H1 (cell line): ENCODE measurements at regions not wholly inside any gene's neighbourhood (a gene's known extent, or its start where the extent isn't known, plus 50 kb on each side); places are given as distances from the start of the nearest gene placed in this dataset.

Experiments used
- CTCF ChIA-PET: fragments of 300-600 bp; sonication (Branson Sonifier 250); formaldehyde crosslinking; loops from one replicate; lab custom pipeline; 2021; ENCODE audit not compliant: partially characterized antibody; lab: Charles Lee
- POLR2A ChIA-PET: fragments of 300-600 bp; sonication (Branson Sonifier 250); formaldehyde crosslinking; loops from one replicate; lab custom pipeline; 2021; ENCODE audit warnings: inconsistent platforms; ENCODE audit not compliant: partially characterized antibody; lab: Charles Lee
- DNase-seq, 2 experiments: peaks; one replicate each; pipeline versions ENCODE4 v3.0.0 to v3.0.0-alpha.2; 2010 to 2022; ENCODE audit warnings: low spot score in 2 of 2, low read depth in 1 of 2, mixed read lengths in 1 of 2
- FAIRE-seq: peaks from 2 replicates; lab custom pipeline; 2011; peaks lifted over from hg19 to GRCh38; lab: Jason Lieb, UNC
- H2AFZ ChIP-seq: 2 replicates; pipeline ENCODE4 v1.8.1; 2012; ENCODE audit warnings: low read length, inconsistent platforms
- H2AK5ac ChIP-seq: 2 replicates; pipeline ENCODE4 v1.6.1; 2013; ENCODE audit warnings: low read depth, low read length
- H2BK120ac ChIP-seq: replicated peaks from 2 replicates; pipeline ENCODE3; 2013; ENCODE audit warnings: low read depth, low read length, inconsistent platforms
- H2BK12ac ChIP-seq: 2 replicates; pipeline ENCODE4 v1.6.1; 2013; ENCODE audit warnings: low read depth, low read length
- H2BK15ac ChIP-seq: 2 replicates; pipeline ENCODE4 v1.6.1; 2013; ENCODE audit warnings: low read length
- H2BK20ac ChIP-seq: 2 replicates; pipeline ENCODE4 v1.6.1; 2013; ENCODE audit warnings: low read length
- H2BK5ac ChIP-seq: 2 replicates; pipeline ENCODE4 v1.6.1; 2013; ENCODE audit warnings: low read depth, low read length
- H3K14ac ChIP-seq: 2 replicates; pipeline ENCODE4 v1.6.1; 2013; ENCODE audit warnings: inconsistent platforms; ENCODE audit not compliant: insufficient read length
- H3K18ac ChIP-seq: 2 replicates; pipeline ENCODE4 v1.6.1; 2013; ENCODE audit warnings: low read length; ENCODE audit errors: extremely low read depth
- H3K23ac ChIP-seq: 2 replicates; pipeline ENCODE4 v1.6.1; 2013; ENCODE audit warnings: inconsistent platforms; ENCODE audit not compliant: insufficient read length
- H3K23me2 ChIP-seq: 2 replicates; pipeline ENCODE4 v1.6.1; 2013; ENCODE audit warnings: low read depth, low read length
- H3K27ac ChIP-seq: 2 replicates; pipeline ENCODE4 v1.6.1; 2011; ENCODE audit warnings: low read depth, low read length, inconsistent platforms
- H3K27me3 ChIP-seq, 4 experiments: replicated peaks in 1 of 4; 1 replicate in 1 of 4; 2 replicates in 3 of 4; pipeline versions ENCODE4 v1.6.1 to v1.8.1; 2011 to 2013; ENCODE audit warnings: low read length in 3 of 4, mild to moderate bottlenecking in 3 of 4, inconsistent platforms in 2 of 4, mixed read lengths in 2 of 4, moderate library complexity in 1 of 4; ENCODE audit not compliant: control insufficient read depth in 3 of 4, insufficient read depth in 3 of 4; ENCODE audit errors: extremely low read depth in 1 of 4
- H3K36me3 ChIP-seq, 4 experiments: 2 replicates each; pipeline versions ENCODE4 v1.6.1 to v1.8.1; 2011 to 2013; ENCODE audit warnings: mild to moderate bottlenecking in 4 of 4, low read length in 3 of 4, moderate library complexity in 2 of 4, control low read depth in 1 of 4, inconsistent platforms in 1 of 4; ENCODE audit not compliant: insufficient read depth in 4 of 4, control insufficient read depth in 2 of 4
- H3K4ac ChIP-seq: replicated peaks from 2 replicates; pipeline ENCODE3; 2013; ENCODE audit warnings: low read length, low read depth, mixed read lengths, inconsistent platforms; ENCODE audit not compliant: insufficient read length
- H3K4me1 ChIP-seq, 4 experiments: replicated peaks in 1 of 4; 1 replicate in 1 of 4; 2 replicates in 3 of 4; pipeline versions ENCODE4 v1.6.1 to v1.8.1; 2011 to 2013; ENCODE audit warnings: low read length in 3 of 4, inconsistent platforms in 2 of 4, mixed read lengths in 1 of 4; ENCODE audit not compliant: insufficient read depth in 4 of 4, control insufficient read depth in 3 of 4
- H3K4me2 ChIP-seq, 2 experiments: 2 replicates each; pipeline versions ENCODE4 v1.6.1 to v1.8.1; 2011 to 2013; ENCODE audit warnings: low read depth in 2 of 2, low read length in 2 of 2, control low read depth in 1 of 2, inconsistent platforms in 1 of 2, mild to moderate bottlenecking in 1 of 2; ENCODE audit not compliant: insufficient read depth in 1 of 2
- H3K4me3 ChIP-seq, 4 experiments: fragments of 200-600, 300-600 bp in 1 of 4; sonication (generic), shearing (Covaris generic), sonication (Bioruptor Twin) in 1 of 4; 2 replicates each; pipeline versions ENCODE4 v1.5.1 to v1.8.1; 2011 to 2016; ENCODE audit warnings: low read length in 4 of 4, low read depth in 3 of 4, control low read depth in 2 of 4, inconsistent platforms in 2 of 4, mild to moderate bottlenecking in 2 of 4, mixed read lengths in 1 of 4, moderate library complexity in 1 of 4; ENCODE audit not compliant: insufficient read depth in 2 of 4; ENCODE audit errors: extremely low read depth in 1 of 4
- H3K56ac ChIP-seq: replicated peaks from 2 replicates; pipeline ENCODE3; 2013; ENCODE audit warnings: low read depth, mild to moderate bottlenecking, mixed read lengths, low read length, inconsistent platforms; ENCODE audit not compliant: insufficient read length
- H3K79me1 ChIP-seq: 2 replicates; pipeline ENCODE4 v1.6.1; 2013; ENCODE audit warnings: low read depth, low read length, control low read depth
- H3K79me2 ChIP-seq, 2 experiments: 2 replicates each; pipeline versions ENCODE4 v1.6.1 to v1.8.1; 2012 to 2013; ENCODE audit warnings: low read length in 2 of 2, mild to moderate bottlenecking in 2 of 2, inconsistent platforms in 1 of 2; ENCODE audit not compliant: insufficient read depth in 2 of 2, control insufficient read depth in 1 of 2
- H3K9ac ChIP-seq, 4 experiments: replicated peaks in 1 of 4; 1 replicate in 1 of 4; 2 replicates in 3 of 4; pipeline versions ENCODE4 v1.6.1 to v1.8.1; 2011 to 2013; ENCODE audit warnings: low read depth in 3 of 4, low read length in 3 of 4, control low read depth in 2 of 4, mild to moderate bottlenecking in 2 of 4, moderate library complexity in 2 of 4, inconsistent platforms in 1 of 4; ENCODE audit errors: extremely low read depth in 1 of 4
- H3K9me3 ChIP-seq, 2 experiments: 2 replicates each; pipeline versions ENCODE4 v1.6.1 to v1.8.1; 2012 to 2013; ENCODE audit warnings: mild to moderate bottlenecking in 2 of 2, moderate library complexity in 2 of 2, control low read depth in 1 of 2, inconsistent platforms in 1 of 2, low read depth in 1 of 2, low read length in 1 of 2, mixed read lengths in 1 of 2; ENCODE audit not compliant: insufficient read depth in 2 of 2
- H4K20me1 ChIP-seq, 2 experiments: replicated peaks in 1 of 2; 2 replicates each; pipeline versions ENCODE3 to v1.8.1; 2011 to 2013; ENCODE audit warnings: inconsistent platforms in 2 of 2, low read length in 2 of 2, mild to moderate bottlenecking in 1 of 2; ENCODE audit not compliant: insufficient read depth in 2 of 2, control insufficient read depth in 1 of 2
- H4K5ac ChIP-seq: 2 replicates; pipeline ENCODE4 v1.6.1; 2013; ENCODE audit warnings: low read length, low read depth, mixed read lengths, inconsistent platforms; ENCODE audit not compliant: insufficient read length
- H4K8ac ChIP-seq: 2 replicates; pipeline ENCODE4 v1.8.0; 2013; ENCODE audit warnings: mild to moderate bottlenecking, moderate library complexity, low read length, inconsistent platforms; ENCODE audit not compliant: insufficient read depth; ENCODE audit errors: extremely low read depth
- H4K91ac ChIP-seq: replicated peaks from 2 replicates; pipeline ENCODE3; 2013; ENCODE audit warnings: low read length, mixed read lengths, inconsistent platforms; ENCODE audit not compliant: insufficient read length
- WGBS, 2 experiments: shearing (Covaris generic) in 1 of 2; methylation state at CpG; one replicate each; pipeline versions ENCODE4 v1.1.6 to v1.1.7; 2013 to 2015; ENCODE audit warnings: low lambda C conversion rate in 2 of 2, mixed read lengths in 2 of 2, inconsistent platforms in 1 of 2, low coverage in 1 of 2, missing lambda C conversion rate in 1 of 2; ENCODE audit not compliant: insufficient replicate concordance in 2 of 2, insufficient coverage in 1 of 2, insufficient read length in 1 of 2; ENCODE audit errors: extremely low coverage in 1 of 2, missing lambda C conversion rate in 1 of 2; 5-methylcytosine and 5-hydroxymethylcytosine counted together

DNA sequence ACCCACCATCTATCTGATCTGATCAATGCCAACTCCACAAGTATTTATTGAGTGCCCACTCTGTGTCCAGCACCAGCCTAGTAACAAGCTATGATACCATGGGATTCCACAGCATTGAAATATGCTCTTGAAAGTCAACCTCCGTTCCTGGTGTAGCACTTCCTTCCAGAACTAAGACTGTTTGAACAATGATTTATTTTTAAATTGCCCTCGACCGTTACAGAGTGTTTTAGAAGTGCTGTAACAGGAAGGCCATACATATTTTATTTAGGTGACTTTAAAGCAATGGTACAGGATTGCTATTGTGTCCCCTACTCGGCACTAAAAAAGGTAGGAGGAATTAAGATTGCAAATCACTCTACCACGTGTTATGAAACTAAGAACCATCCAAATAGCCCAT is 225.6 kb downstream of the TEX36 start:
- DNase-seq, result no peak
- Histone ChIP-seq H3K27ac (no peak overlapping the region), H2AFZ (no peak overlapping the region), H2BK15ac (no peak overlapping the region), H3K23ac (no peak overlapping the region), H3K36me3 (no peaks in the 10 kb centered on the region), H3K79me2 (no peaks in the 10 kb centered on the region), H3K27me3 (no peaks in the 10 kb centered on the region), H2BK5ac (no peak overlapping the region), H2BK12ac (no peak overlapping the region), H2BK20ac (no peak overlapping the region), H4K91ac (no peak overlapping the region), H3K23me2 (no peaks in the 10 kb centered on the region), H3K18ac (no peak overlapping the region), H3K79me1 (no peaks in the 10 kb centered on the region), H3K4me3 (no peak overlapping the region), H3K9me3 (no peaks in the 10 kb centered on the region), H3K4me1 (peaks cover 2 to 11% (median 4%) of the 10 kb centered on the region in 4 experiments; a peak in 4 of 7 replicates), H3K4me2 (no peak overlapping the region), H4K20me1 (peaks cover 0 to 2% of the 10 kb centered on the region in 2 experiments), H2BK120ac (no peak overlapping the region), H4K5ac (no peak overlapping the region), H4K8ac (no peak overlapping the region), H3K4ac (no peak overlapping the region), H2AK5ac (no peak overlapping the region), H3K9ac (no peak overlapping the region), H3K14ac (no peak overlapping the region), H3K56ac (no peak overlapping the region)
- ChIA-PET POLR2A (interaction anchor here (0.6 to 0.7 kb wide), 2 partner anchors 81 to 1390 kb away, joined by 3 to 4 read pairs; no protein-coding TSS in a partner anchor), CTCF (interaction anchor here (0.6 to 2.5 kb wide), 3 partner anchors 9 to 608 kb away, joined by 4 to 10 read pairs (median 5); no protein-coding TSS in a partner anchor)
- WGBS, 2 experiments, result 85% methylated on average over 5 of the region's 5 CpGs; no CpG with 5 or more reads in 1 of the 2 experiments
- FAIRE-seq, result no peak
